GM23338 (cell line): ENCODE measurements at regions not wholly inside any gene's neighbourhood (a gene's known extent, or its start where the extent isn't known, plus 50 kb on each side); places are given as distances from the start of the nearest gene placed in this dataset.

Experiments
- ATAC-seq: fragments of 200-7000 bp; cut with Tn5 transposase; 3 replicates; pipeline ENCODE4 v1.9.1; 2020
- DNase-seq: peaks from one replicate; pipeline ENCODE4 v3.0.0-alpha.2; 2015; ENCODE audit warnings: low spot score
- H2AFZ ChIP-seq: fragments of 200-600 bp; sonication (generic); 2 replicates; pipeline ENCODE4 v1.8.0; 2016; ENCODE audit warnings: antibody characterized with exemption, mild to moderate bottlenecking, moderate library complexity
- H3F3A ChIP-seq: fragments of 200-600 bp; sonication (generic); replicated peaks from 2 replicates; pipeline ENCODE4 v1.8.0; 2017; ENCODE audit warnings: antibody characterized with exemption, mixed run types, low read depth
- H3K27ac ChIP-seq: fragments of 200-600 bp; sonication (generic); 2 replicates; pipeline ENCODE4 v1.6.1; 2016; ENCODE audit warnings: low read depth
- H3K27me3 ChIP-seq: fragments of 200-600 bp; sonication (generic); 2 replicates; pipeline ENCODE4 v1.8.0; 2016; ENCODE audit warnings: mild to moderate bottlenecking, mixed run types, moderate library complexity; ENCODE audit not compliant: insufficient read depth
- H3K36me3 ChIP-seq: fragments of 200-600 bp; sonication (generic); 2 replicates; pipeline ENCODE4 v1.8.0; 2016; ENCODE audit warnings: mild to moderate bottlenecking; ENCODE audit not compliant: insufficient read depth
- H3K4me1 ChIP-seq: fragments of 200-600 bp; sonication (generic); 2 replicates; pipeline ENCODE4 v1.8.0; 2016; ENCODE audit warnings: mild to moderate bottlenecking, moderate library complexity; ENCODE audit not compliant: insufficient read depth
- H3K4me2 ChIP-seq: fragments of 200-600 bp; sonication (generic); 2 replicates; pipeline ENCODE4 v1.7.1; 2017; ENCODE audit warnings: mixed run types
- H3K4me3 ChIP-seq: fragments of 200-600 bp; sonication (generic); 2 replicates; pipeline ENCODE4 v1.6.1; 2016; ENCODE audit warnings: mixed run types
- H3K79me2 ChIP-seq: fragments of 200-600 bp; sonication (generic); replicated peaks from 2 replicates; pipeline ENCODE4 v1.8.0; 2017; ENCODE audit warnings: mild to moderate bottlenecking; ENCODE audit not compliant: insufficient read depth
- H3K9me2 ChIP-seq: fragments of 200-600 bp; sonication (generic); 2 replicates; pipeline ENCODE4 v1.8.0; 2017; ENCODE audit not compliant: insufficient read depth
- H4K20me1 ChIP-seq: fragments of 200-600 bp; sonication (generic); replicated peaks from 2 replicates; pipeline ENCODE4 v1.8.0; 2017; ENCODE audit warnings: mild to moderate bottlenecking; ENCODE audit not compliant: insufficient read depth
- H3K27ac Mint-ChIP-seq: 2 replicates; pipeline ENCODE4 v1.8.0; 2020; ENCODE audit warnings: inconsistent platforms, mild to moderate bottlenecking, moderate library complexity, mixed read lengths
- H3K27me3 Mint-ChIP-seq: 3 replicates; pipeline ENCODE4 v1.8.0; 2022; ENCODE audit warnings: low read depth, mild to moderate bottlenecking, moderate library complexity, mixed read lengths, inconsistent platforms; ENCODE audit not compliant: insufficient read depth, poor library complexity
- H3K36me3 Mint-ChIP-seq: 3 replicates; pipeline ENCODE4 v1.8.0; 2021; ENCODE audit warnings: low read depth, mild to moderate bottlenecking, inconsistent platforms, moderate library complexity, mixed read lengths
- H3K4me1 Mint-ChIP-seq: 3 replicates; pipeline ENCODE4 v1.8.0; 2020; ENCODE audit warnings: mild to moderate bottlenecking, inconsistent platforms, mixed read lengths
- H3K4me3 Mint-ChIP-seq: 3 replicates; pipeline ENCODE4 v1.8.0; 2021; ENCODE audit warnings: moderate library complexity, mild to moderate bottlenecking, inconsistent platforms, mixed read lengths
- H3K9me3 Mint-ChIP-seq: 3 replicates; pipeline ENCODE4 v1.8.0; 2020; ENCODE audit warnings: moderate library complexity, mild to moderate bottlenecking, inconsistent platforms, mixed read lengths
- CREB1 ChIP-seq: fragments of 250-450 bp; sonication (Bioruptor Pico); IDR thresholded peaks from 2 replicates; pipeline ENCODE4 v1.5.0; 2020; ENCODE audit warnings: low read depth, mild to moderate bottlenecking, moderate library complexity
- CTCF ChIP-seq, 2 experiments: fragments of 200-600 bp in 1 of 2; sonication (generic) in 1 of 2; conservative IDR thresholded peaks; 2 replicates each; pipeline versions ENCODE4 v1.5.1 to v1.6.1; 2016 to 2017; ENCODE audit warnings: antibody characterized with exemption in 2 of 2, low read depth in 2 of 2, mild to moderate bottlenecking in 2 of 2, moderate library complexity in 1 of 2
- ETS1 ChIP-seq: IDR thresholded peaks from 2 replicates; pipeline ENCODE4 v1.6.1; 2016; ENCODE audit warnings: antibody characterized with exemption
- EZH2phosphoT487 ChIP-seq: fragments of 200-600 bp; sonication (generic); IDR thresholded peaks from one replicate; pipeline ENCODE4 v1.8.1; 2018; ENCODE audit warnings: antibody characterized with exemption; ENCODE audit not compliant: unreplicated experiment
- POLR2AphosphoS5 ChIP-seq: IDR thresholded peaks from 2 replicates; pipeline ENCODE4 v1.6.1; 2016; ENCODE audit warnings: antibody characterized with exemption, low read depth
- STAT1 ChIP-seq: IDR thresholded peaks from one replicate; pipeline ENCODE4 v1.6.1; 2016; ENCODE audit warnings: antibody characterized with exemption; ENCODE audit not compliant: unreplicated experiment
- ZNF114 ChIP-seq: fragments of 250-450 bp; sonication (Bioruptor Pico); IDR thresholded peaks from 2 replicates; pipeline ENCODE4 v1.5.0; 2020; ENCODE audit warnings: mild to moderate bottlenecking, moderate library complexity
- ZNF331 ChIP-seq: fragments of 250-450 bp; sonication (Bioruptor Pico); IDR thresholded peaks from 2 replicates; pipeline ENCODE4 v1.5.0; 2020; ENCODE audit warnings: low read depth, mild to moderate bottlenecking, moderate library complexity
- ZNF462 ChIP-seq: fragments of 250-450 bp; sonication (Bioruptor Pico); IDR thresholded peaks from 2 replicates; pipeline ENCODE4 v1.5.0; 2020; ENCODE audit warnings: mild to moderate bottlenecking, moderate library complexity
- TF ChIP-seq, protein P1 (sequence below): IDR thresholded peaks from one replicate; pipeline ENCODE4 v1.6.1; 2018; ENCODE audit warnings: antibody characterized with exemption; ENCODE audit not compliant: unreplicated experiment

DNA sequence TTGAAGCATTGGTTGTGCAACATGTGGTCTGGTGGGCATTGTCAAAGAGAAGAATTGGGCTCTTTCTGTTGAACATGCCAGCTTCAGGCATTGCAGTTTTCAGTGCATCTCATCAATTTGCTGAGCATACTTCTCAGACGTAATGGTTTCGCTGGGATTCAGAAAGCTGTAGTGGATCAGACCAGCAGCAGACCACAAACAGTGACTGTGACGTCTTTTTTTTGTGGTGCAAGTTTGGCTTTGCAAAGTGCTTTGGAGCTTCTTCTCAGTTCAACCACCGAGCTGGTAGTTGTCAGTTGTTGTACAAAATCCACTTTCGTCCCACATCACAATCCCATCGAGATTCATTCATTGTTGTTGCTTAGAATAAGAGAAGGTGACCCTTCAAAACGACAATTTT is 84.5 kb downstream of the NPAP1 start:
- no peak for DNase-seq
- peaks cover 27% of the 10 kb centered on the region for H3K4me1 Mint-ChIP-seq
- no peaks in the 10 kb centered on the region for H3K36me3 Mint-ChIP-seq
- no peak overlapping the region for H3K27ac ChIP-seq
- peaks cover 19% of the 10 kb centered on the region for H3K9me3 Mint-ChIP-seq
- H3K4me3 ChIP-seq: no peak overlapping the region
- H3K9me2 ChIP-seq: no peaks in the 10 kb centered on the region
- no peaks in the 10 kb centered on the region for H3F3A ChIP-seq
- no peaks in the 10 kb centered on the region for H3K27me3 ChIP-seq
- no peaks in the 10 kb centered on the region for H3K79me2 ChIP-seq
- H3K27me3 Mint-ChIP-seq: peaks cover 2% of the 10 kb centered on the region
- no peak for TF ChIP-seq EZH2phosphoT487
- TF ChIP-seq ZNF331: no peak
- TF ChIP-seq CREB1 (CRISPR knock-in tag): no peak
- TF ChIP-seq ZNF462 (CRISPR knock-in tag): no peak
- TF ChIP-seq, protein P1, sequence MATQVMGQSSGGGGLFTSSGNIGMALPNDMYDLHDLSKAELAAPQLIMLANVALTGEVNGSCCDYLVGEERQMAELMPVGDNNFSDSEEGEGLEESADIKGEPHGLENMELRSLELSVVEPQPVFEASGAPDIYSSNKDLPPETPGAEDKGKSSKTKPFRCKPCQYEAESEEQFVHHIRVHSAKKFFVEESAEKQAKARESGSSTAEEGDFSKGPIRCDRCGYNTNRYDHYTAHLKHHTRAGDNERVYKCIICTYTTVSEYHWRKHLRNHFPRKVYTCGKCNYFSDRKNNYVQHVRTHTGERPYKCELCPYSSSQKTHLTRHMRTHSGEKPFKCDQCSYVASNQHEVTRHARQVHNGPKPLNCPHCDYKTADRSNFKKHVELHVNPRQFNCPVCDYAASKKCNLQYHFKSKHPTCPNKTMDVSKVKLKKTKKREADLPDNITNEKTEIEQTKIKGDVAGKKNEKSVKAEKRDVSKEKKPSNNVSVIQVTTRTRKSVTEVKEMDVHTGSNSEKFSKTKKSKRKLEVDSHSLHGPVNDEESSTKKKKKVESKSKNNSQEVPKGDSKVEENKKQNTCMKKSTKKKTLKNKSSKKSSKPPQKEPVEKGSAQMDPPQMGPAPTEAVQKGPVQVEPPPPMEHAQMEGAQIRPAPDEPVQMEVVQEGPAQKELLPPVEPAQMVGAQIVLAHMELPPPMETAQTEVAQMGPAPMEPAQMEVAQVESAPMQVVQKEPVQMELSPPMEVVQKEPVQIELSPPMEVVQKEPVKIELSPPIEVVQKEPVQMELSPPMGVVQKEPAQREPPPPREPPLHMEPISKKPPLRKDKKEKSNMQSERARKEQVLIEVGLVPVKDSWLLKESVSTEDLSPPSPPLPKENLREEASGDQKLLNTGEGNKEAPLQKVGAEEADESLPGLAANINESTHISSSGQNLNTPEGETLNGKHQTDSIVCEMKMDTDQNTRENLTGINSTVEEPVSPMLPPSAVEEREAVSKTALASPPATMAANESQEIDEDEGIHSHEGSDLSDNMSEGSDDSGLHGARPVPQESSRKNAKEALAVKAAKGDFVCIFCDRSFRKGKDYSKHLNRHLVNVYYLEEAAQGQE: no peak
- TF ChIP-seq ZNF114 (CRISPR knock-in tag): no peak
- TF ChIP-seq CTCF (conservative IDR thresholded peaks at IDR 0.05; ENCODE audit: low read depth in 2 of 2): no peak
- no peak for TF ChIP-seq POLR2AphosphoS5
- TF ChIP-seq ETS1: no peak
- TF ChIP-seq STAT1: no peak
- no peak overlapping the region for H3K4me3 Mint-ChIP-seq
- H4K20me1 ChIP-seq: no peaks in the 10 kb centered on the region
- H3K4me2 ChIP-seq: no peak overlapping the region
- peaks cover 30% of the 10 kb centered on the region for H3K4me1 ChIP-seq
- ATAC-seq: no peak
- no peak overlapping the region for H3K27ac Mint-ChIP-seq
- H3K36me3 ChIP-seq: no peaks in the 10 kb centered on the region
- H2AFZ ChIP-seq: no peak overlapping the region
